Mesothelial cell of epicardium (in vitro differentiated cells): ENCODE measurements at regions not wholly inside any gene's neighbourhood (a gene's known extent, or its start where the extent isn't known, plus 50 kb on each side); places are given as distances from the start of the nearest gene placed in this dataset.

Experiments
- DNase-seq, 2 experiments: peaks; one replicate each; pipeline ENCODE4 v3.0.0; 2021; ENCODE audit warnings: low spot score in 2 of 2; ENCODE audit not compliant: unreplicated experiment in 2 of 2
- H3K27ac Mint-ChIP-seq: 2 replicates; pipeline ENCODE4 v1.8.0; 2021; ENCODE audit warnings: mixed read lengths
- H3K27me3 Mint-ChIP-seq: 2 replicates; pipeline ENCODE4 v1.8.0; 2021; ENCODE audit warnings: low read depth, mixed read lengths
- H3K36me3 Mint-ChIP-seq: 2 replicates; pipeline ENCODE4 v1.8.0; 2021; ENCODE audit warnings: mixed read lengths
- H3K4me1 Mint-ChIP-seq: 2 replicates; pipeline ENCODE4 v1.8.0; 2021; ENCODE audit warnings: mixed read lengths
- H3K4me3 Mint-ChIP-seq: 2 replicates; pipeline ENCODE4 v1.8.0; 2021; ENCODE audit warnings: mild to moderate bottlenecking, moderate library complexity, mixed read lengths
- H3K9me3 Mint-ChIP-seq: 2 replicates; pipeline ENCODE4 v1.8.0; 2021; ENCODE audit warnings: mixed read lengths
- TF ChIP-seq, protein P1 (sequence below): fragments of 200-600 bp; sonication (generic); IDR thresholded peaks from one replicate; pipeline ENCODE4 v1.5.0; 2021; ENCODE audit warnings: antibody characterized with exemption; ENCODE audit not compliant: unreplicated experiment

- TF ChIP-seq, protein P1, sequence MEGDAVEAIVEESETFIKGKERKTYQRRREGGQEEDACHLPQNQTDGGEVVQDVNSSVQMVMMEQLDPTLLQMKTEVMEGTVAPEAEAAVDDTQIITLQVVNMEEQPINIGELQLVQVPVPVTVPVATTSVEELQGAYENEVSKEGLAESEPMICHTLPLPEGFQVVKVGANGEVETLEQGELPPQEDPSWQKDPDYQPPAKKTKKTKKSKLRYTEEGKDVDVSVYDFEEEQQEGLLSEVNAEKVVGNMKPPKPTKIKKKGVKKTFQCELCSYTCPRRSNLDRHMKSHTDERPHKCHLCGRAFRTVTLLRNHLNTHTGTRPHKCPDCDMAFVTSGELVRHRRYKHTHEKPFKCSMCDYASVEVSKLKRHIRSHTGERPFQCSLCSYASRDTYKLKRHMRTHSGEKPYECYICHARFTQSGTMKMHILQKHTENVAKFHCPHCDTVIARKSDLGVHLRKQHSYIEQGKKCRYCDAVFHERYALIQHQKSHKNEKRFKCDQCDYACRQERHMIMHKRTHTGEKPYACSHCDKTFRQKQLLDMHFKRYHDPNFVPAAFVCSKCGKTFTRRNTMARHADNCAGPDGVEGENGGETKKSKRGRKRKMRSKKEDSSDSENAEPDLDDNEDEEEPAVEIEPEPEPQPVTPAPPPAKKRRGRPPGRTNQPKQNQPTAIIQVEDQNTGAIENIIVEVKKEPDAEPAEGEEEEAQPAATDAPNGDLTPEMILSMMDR: no peak
- no peak for DNase-seq
- H3K27ac Mint-ChIP-seq: no peak overlapping the region
- H3K9me3 Mint-ChIP-seq: no peaks in the 10 kb centered on the region
- H3K4me3 Mint-ChIP-seq: no peak overlapping the region
- peaks cover 7% of the 10 kb centered on the region for H3K4me1 Mint-ChIP-seq
- H3K27me3 Mint-ChIP-seq: no peaks in the 10 kb centered on the region
- no peaks in the 10 kb centered on the region for H3K36me3 Mint-ChIP-seq
These were observed 163.3 kb upstream of the MARCKS start for GRCh38 chr6:113693851-113694250.

- no peak overlapping the region for H3K27ac Mint-ChIP-seq
- no peak overlapping the region for H3K4me3 Mint-ChIP-seq
- no peaks in the 10 kb centered on the region for H3K9me3 Mint-ChIP-seq
- no peaks in the 10 kb centered on the region for H3K27me3 Mint-ChIP-seq
- DNase-seq: no peak
- TF ChIP-seq, protein P1: no peak
- H3K4me1 Mint-ChIP-seq: peaks cover 7% of the 10 kb centered on the region
- H3K36me3 Mint-ChIP-seq: no peaks in the 10 kb centered on the region
These were observed 162.7 kb upstream of the MARCKS start for GRCh38 chr6:113694278-113695077.

GRCh38 chr6:113695516-113695915, 161.6 kb upstream of the MARCKS start:
- TF ChIP-seq, protein P1: no peak
- Mint-ChIP-seq H3K4me3 (no peak overlapping the region), H3K36me3 (no peaks in the 10 kb centered on the region), H3K9me3 (no peaks in the 10 kb centered on the region), H3K4me1 (peaks cover 6% of the 10 kb centered on the region), H3K27ac (no peak overlapping the region), H3K27me3 (no peaks in the 10 kb centered on the region)
- no peak for DNase-seq

- peaks cover 5% of the 10 kb centered on the region for H3K4me1 Mint-ChIP-seq
- TF ChIP-seq, protein P1: no peak
- H3K9me3 Mint-ChIP-seq: no peaks in the 10 kb centered on the region
- no peak overlapping the region for H3K27ac Mint-ChIP-seq
- no peaks in the 10 kb centered on the region for H3K27me3 Mint-ChIP-seq
- no peak for DNase-seq
- H3K4me3 Mint-ChIP-seq: no peak overlapping the region
- no peaks in the 10 kb centered on the region for H3K36me3 Mint-ChIP-seq
These were observed 160.2 kb upstream of the MARCKS start for GRCh38 chr6:113696960-113697359.

DNA sequence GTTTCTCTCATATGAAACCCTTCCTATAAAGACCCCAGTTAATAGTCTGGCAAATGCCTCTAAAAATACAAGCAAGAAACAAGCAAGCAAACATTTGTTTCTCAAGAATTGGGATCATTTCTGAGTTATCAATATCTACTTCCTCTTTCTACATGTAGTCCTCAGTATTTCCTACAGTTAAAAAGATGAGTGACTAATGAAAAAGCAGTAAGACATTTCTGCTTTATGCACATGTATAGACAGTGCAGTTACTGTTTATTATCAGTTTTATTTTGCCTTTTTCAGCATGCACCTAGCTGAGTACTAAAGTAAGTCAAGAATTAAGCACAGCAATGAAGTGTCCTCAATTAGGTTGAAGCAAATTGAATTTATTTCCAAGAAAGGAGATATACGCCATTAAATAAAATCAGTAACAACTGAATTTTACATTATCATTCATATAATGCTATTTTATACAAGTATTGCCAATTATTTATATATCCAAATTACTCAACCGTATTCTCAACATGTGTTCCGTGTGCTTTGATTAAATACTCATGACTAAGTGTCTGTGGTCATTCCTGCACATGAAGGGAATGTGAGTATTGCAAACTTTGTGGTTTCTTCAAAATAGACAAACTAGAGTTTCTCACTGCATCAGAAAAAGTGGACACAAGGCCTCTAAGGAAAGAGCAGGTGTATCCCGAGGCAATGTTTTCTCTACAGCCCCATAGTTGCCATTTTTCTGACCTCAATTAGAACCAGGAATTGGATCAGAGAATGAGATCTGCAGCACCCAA, 159.3 kb upstream of the MARCKS start:
- TF ChIP-seq, protein P1: no peak
- H3K4me1 Mint-ChIP-seq: peaks cover 5% of the 10 kb centered on the region
- H3K9me3 Mint-ChIP-seq: no peaks in the 10 kb centered on the region

More for the DNA sequence above, 159.3 kb upstream of the MARCKS start:
- H3K27me3 Mint-ChIP-seq: no peaks in the 10 kb centered on the region
- no peak overlapping the region for H3K27ac Mint-ChIP-seq
- H3K36me3 Mint-ChIP-seq: no peaks in the 10 kb centered on the region
- no peak for DNase-seq
- no peak overlapping the region for H3K4me3 Mint-ChIP-seq
